ENCODE measurements at regions not wholly inside any gene's neighbourhood (a gene's known extent, or its start where the extent isn't known, plus 50 kb on each side); places are given as distances from the start of the nearest gene placed in this dataset.

DNA sequence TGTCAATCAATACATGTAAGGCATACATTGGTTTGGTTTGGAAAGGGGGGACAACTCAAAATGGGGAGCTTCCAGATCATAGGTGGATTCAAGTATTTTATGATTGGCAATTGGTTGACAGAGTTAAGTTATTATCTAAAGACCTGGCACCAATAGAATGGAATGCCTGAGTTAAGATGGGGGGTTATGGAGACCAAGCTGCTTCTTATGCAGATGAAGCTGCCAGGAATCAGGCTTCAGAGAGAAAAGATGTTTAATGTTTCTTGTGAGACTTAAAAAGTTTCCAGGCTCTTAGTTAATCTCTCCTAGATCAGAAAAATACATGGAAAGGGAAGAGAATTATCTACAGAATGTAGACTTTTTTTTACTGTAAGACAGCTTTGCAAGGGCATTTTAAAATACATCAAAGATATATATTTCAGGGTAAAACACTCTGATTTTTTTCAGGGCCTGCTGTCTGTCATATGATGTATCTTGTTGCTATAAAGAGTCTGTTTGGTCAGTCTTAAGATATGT, 1343.2 kb upstream of the LRRTM1 start:
- H3K36me3 Mint-ChIP-seq = no peaks in the 10 kb centered on the region
- peaks cover 22 to 70% (median 28%) of the 10 kb centered on the region in 6 donors for H3K9me3 Mint-ChIP-seq
- no peak overlapping the region for H3K4me3 Mint-ChIP-seq
- no peak for DNase-seq
- H3K4me1 Mint-ChIP-seq = no peaks in the 10 kb centered on the region
- H3K27me3 Mint-ChIP-seq (ENCODE audit: low read depth in 3 of 3) = no peaks in the 10 kb centered on the region
- no peak overlapping the region for H3K27ac Mint-ChIP-seq

DNA sequence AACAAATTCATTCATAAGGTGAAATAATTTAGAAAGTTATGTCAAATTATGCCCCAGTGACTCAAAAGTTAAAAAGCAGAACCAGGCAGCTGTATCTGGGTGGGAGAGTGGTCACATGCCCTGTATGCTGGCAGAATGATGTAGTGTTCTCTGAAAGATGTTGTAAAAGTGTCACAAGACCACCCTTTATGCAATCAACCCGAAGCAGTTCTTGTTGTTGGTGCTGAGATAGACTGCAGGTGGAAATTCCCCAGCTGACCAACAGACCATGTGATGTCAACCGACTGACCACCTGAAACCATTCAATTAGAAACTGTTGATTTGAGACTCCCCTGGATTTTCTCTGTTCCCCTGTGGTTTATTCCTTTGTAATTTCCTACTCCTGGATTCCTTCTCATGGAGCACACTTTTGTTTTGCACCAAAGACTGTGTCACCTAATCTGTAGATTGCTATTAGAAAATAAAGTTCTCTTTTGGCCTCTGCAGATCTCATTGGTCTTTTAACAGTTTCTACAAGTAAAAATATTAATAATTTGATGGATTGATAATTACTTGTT, 1341.3 kb upstream of the LRRTM1 start:
- H3K4me3 Mint-ChIP-seq = no peak overlapping the region
- H3K36me3 Mint-ChIP-seq = no peaks in the 10 kb centered on the region
- H3K27ac Mint-ChIP-seq = no peak overlapping the region
- H3K9me3 Mint-ChIP-seq = peaks cover 13 to 78% (median 26%) of the 10 kb centered on the region in 6 donors
- DNase-seq = no peak
- H3K4me1 Mint-ChIP-seq = no peaks in the 10 kb centered on the region
- H3K27me3 Mint-ChIP-seq (ENCODE audit: low read depth in 3 of 3) = peaks cover 0 to 2% (median 0%) of the 10 kb centered on the region in 3 donors

DNA sequence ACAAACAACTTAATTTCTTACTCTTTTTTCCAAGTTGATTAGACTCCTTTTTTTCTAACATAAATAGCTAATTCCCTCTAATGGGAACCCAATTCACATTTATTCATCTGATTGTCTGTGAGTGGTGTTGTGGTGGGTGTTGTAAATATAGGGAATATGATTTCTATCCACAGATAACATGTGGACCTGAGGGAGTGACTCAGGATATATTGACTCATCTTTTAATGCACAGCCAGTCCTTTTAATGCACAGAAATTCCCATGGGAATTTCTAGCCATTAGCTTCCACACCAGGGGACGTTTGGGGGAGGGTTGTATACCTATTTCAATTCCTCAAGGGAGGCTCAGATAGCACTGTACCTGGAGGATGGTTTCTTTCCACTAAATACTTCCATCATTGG, 1339.6 kb upstream of the LRRTM1 start:
- Mint-ChIP-seq H3K36me3 (no peaks in the 10 kb centered on the region), H3K27ac (no peak overlapping the region), H3K27me3 (ENCODE audit: low read depth in 3 of 3) (peaks cover 0 to 2% (median 0%) of the 10 kb centered on the region in 3 donors), H3K4me1 (no peaks in the 10 kb centered on the region), H3K9me3 (peaks cover 10 to 70% (median 32%) of the 10 kb centered on the region in 6 donors), H3K4me3 (no peak overlapping the region)
- no peak for DNase-seq

DNA sequence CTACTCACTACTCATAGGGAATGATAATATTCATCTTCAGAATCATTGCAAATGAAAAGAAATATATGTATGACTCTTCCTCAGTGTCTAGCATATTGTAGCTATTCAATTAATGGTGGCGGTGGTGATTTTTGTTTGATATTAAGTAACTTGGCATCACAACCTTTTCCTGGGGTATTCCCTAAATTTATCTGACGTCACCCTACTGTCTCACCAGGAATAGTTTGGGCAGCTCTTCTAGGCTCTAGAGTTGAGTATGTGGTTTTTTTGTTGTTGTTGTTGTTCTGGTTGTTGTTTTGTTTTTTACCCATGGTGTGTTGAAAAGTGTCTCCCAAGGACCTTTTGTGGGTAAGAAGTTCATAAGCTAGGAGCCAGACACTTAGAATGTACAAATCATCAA, 1320.3 kb upstream of the LRRTM1 start:
- no peaks in the 10 kb centered on the region for H3K4me1 Mint-ChIP-seq
- H3K9me3 Mint-ChIP-seq = peaks cover 16 to 66% (median 29%) of the 10 kb centered on the region in 6 donors
- no peak for DNase-seq
- peaks cover 0 to 1% (median 0%) of the 10 kb centered on the region in 3 donors for H3K27me3 Mint-ChIP-seq (ENCODE audit: low read depth in 3 of 3)
- no peak overlapping the region for H3K27ac Mint-ChIP-seq
- no peak overlapping the region for H3K4me3 Mint-ChIP-seq
- H3K36me3 Mint-ChIP-seq = no peaks in the 10 kb centered on the region

DNA sequence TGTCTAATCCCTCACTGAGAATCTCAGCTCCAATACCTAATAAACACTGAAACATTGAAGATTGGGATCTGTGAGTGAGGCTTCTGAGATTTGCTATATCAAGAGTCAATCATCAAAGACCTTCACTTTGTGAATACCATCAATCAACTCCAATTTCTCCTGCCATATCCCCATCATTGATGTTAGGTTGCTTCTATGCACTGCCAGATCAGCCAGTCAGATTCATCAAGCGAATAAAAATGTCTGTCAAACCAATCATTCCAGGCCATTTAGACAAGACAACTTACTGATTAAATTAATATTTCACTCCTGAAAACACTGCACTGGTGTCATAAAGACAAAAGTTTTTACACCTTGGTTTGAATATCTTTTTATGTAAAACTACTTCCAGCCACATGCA, 1295.5 kb upstream of the LRRTM1 start:
- H3K4me3 Mint-ChIP-seq = no peak overlapping the region
- no peaks in the 10 kb centered on the region for H3K27me3 Mint-ChIP-seq (ENCODE audit: low read depth in 3 of 3)
- no peaks in the 10 kb centered on the region for H3K4me1 Mint-ChIP-seq

DNA sequence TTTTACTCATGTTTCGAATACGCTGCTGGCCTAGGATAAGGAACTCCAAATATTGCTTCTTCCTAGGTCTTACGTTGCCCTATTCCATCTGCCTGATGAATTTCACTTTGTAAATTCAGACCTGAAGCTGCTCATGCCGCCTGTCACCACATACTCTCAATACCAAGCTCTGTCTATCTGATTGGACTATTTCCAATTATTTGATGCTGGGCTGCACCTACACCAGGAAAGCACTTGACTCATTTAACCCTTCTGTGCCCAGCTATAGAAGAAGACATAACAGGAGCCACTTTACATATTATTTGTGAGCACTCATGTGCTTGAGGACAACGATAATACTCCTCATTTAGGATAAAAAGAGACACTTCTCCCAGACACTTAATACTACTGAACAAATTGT, 1293.9 kb upstream of the LRRTM1 start:
- Mint-ChIP-seq H3K36me3 (no peaks in the 10 kb centered on the region), H3K4me3 (no peak overlapping the region), H3K4me1 (no peaks in the 10 kb centered on the region), H3K9me3 (peaks cover 3 to 55% (median 19%) of the 10 kb centered on the region in 6 donors), H3K27me3 (ENCODE audit: low read depth in 3 of 3) (no peaks in the 10 kb centered on the region), H3K27ac (no peak overlapping the region)
- DNase-seq = no peak

More for the DNA sequence above, 1295.5 kb upstream of the LRRTM1 start:
- H3K9me3 Mint-ChIP-seq = peaks cover 7 to 47% (median 19%) of the 10 kb centered on the region in 6 donors
- no peak overlapping the region for H3K27ac Mint-ChIP-seq
- H3K36me3 Mint-ChIP-seq = no peaks in the 10 kb centered on the region
- DNase-seq = no peak

DNA sequence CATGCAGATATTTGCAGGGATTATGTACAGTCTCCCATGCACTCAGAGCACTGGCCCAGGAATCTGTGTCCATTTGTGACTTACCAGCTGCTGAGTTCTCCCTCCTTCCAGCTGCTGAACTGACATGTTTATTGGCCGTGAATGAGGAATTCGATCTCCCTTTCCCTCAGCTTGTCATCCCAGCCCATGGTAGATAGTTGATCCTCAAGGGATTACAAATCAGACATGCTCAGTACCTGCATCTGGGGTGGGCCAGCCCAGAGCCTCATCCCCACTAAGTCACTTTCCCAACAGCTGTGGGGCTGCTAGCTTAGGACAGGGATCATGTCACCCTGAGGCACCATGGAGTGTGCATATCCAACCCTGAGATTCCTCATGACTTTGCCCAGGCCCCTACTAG, 1284.9 kb upstream of the LRRTM1 start:
- Mint-ChIP-seq H3K27ac (no peak overlapping the region), H3K4me1 (no peaks in the 10 kb centered on the region), H3K9me3 (peaks cover 7 to 43% (median 16%) of the 10 kb centered on the region in 6 donors), H3K4me3 (no peak overlapping the region), H3K27me3 (ENCODE audit: low read depth in 3 of 3) (no peaks in the 10 kb centered on the region), H3K36me3 (no peaks in the 10 kb centered on the region)
- DNase-seq = no peak

DNA sequence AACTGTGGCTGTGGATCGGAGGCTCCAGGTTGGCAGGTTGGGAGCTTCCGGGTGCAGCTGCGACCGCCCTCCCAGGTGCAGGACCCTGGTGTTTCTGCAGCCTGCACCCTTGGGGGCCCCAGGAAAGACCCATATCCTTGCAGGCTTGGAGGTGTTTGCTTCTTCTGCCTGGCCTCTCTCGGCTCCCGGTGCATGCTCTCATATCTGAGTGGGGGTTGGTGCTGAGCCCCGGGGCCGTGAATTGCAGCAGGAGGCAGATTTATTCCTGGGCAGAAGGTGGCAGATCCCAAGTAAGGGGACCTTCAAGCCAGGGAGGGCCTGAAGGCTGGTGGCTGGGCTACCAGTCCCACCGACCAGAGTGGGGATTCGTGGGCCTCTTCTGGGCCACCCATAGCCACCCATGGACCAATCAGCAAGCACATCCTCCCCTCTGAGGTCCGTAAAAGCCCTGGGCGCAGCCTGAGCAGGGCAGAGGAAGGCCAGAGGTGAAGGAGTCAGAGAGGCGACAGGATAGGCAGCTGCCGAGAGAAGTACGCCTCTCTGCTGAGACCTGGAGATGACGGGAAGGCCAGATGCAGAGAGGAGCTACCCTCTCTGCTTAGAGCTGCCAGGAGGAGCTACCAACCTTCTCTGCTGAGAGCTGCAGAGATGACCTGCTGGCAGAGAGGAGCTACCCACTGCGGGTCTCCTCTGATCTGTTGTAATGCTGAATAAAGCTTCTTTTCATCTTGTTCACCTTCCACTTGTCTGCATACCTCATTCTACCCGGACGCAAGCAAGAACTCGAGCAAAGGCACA, 1279.0 kb upstream of the LRRTM1 start:
- Mint-ChIP-seq H3K4me3 (no peak overlapping the region), H3K27ac (no peak overlapping the region)

DNA sequence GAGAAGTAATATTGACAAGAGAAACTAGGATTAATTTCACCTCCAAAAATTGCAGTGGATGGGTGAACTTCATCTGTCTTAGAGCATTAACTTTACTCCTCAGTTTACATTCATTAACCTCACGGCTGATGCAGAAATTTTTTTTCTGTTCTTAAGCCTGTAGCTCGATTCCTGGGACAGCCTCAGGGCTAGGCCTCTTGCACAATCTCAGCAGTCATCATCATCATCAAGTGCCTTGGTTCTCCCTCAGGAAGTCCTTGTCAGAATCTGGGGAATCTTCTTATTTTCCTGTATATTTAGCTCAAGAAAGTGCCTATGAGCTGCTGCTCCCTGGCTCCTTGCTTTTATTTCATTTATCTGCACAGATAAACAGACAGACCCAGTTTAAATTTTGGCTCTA, 1272.2 kb upstream of the LRRTM1 start:
- Mint-ChIP-seq H3K36me3 (peaks cover 0 to 1% (median under 1%) of the 10 kb centered on the region in 3 donors), H3K9me3 (peaks cover 9 to 58% (median 28%) of the 10 kb centered on the region in 6 donors), H3K27ac (no peak overlapping the region), H3K4me3 (no peak overlapping the region), H3K4me1 (no peaks in the 10 kb centered on the region), H3K27me3 (ENCODE audit: low read depth in 3 of 3) (no peaks in the 10 kb centered on the region)
- DNase-seq = no peak

More for the DNA sequence above, 1279.0 kb upstream of the LRRTM1 start:
- no peak for DNase-seq
- no peaks in the 10 kb centered on the region for H3K27me3 Mint-ChIP-seq (ENCODE audit: low read depth in 3 of 3)
- H3K4me1 Mint-ChIP-seq = no peaks in the 10 kb centered on the region
- H3K36me3 Mint-ChIP-seq = peaks cover 2 to 6% (median 4%) of the 10 kb centered on the region in 3 donors
- H3K9me3 Mint-ChIP-seq = peaks cover 6 to 55% (median 22%) of the 10 kb centered on the region in 6 donors

DNA sequence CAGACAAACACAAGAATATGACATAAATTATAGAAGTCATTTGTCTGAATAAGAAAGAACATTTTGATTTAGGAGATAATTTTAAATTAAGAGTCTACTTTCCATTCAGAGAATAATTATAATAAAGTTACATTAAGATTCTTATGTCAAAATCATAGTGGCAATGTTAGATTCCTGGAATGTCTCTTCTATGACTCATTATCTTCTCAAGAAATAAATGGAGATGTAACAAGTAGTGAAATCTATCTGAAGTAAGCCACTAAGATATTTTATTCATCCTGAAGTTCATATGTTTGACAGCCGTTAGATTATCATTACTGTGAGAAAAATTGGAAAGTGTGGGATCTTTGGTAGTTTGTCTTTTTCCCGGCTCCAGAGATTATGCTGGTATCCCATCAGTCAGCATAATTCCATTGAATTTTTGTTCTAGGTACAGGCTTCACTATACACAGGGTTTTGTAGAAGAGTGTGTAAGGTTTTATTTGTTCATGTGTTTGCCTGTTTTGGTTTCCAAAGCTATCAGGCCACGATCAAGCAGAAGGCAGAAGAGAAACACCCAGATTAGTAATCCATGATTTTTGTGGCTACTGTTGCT, 1246.6 kb upstream of the LRRTM1 start:
- no peaks in the 10 kb centered on the region for H3K4me1 Mint-ChIP-seq
- H3K36me3 Mint-ChIP-seq = peaks cover 0 to 5% (median 0%) of the 10 kb centered on the region in 3 donors
- no peak overlapping the region for H3K4me3 Mint-ChIP-seq
- no peak for DNase-seq
- H3K27me3 Mint-ChIP-seq (ENCODE audit: low read depth in 3 of 3) = peaks cover 0 to 1% (median 0%) of the 10 kb centered on the region in 3 donors
- peaks cover 7 to 37% (median 24%) of the 10 kb centered on the region in 6 donors for H3K9me3 Mint-ChIP-seq
- no peak overlapping the region for H3K27ac Mint-ChIP-seq

DNA sequence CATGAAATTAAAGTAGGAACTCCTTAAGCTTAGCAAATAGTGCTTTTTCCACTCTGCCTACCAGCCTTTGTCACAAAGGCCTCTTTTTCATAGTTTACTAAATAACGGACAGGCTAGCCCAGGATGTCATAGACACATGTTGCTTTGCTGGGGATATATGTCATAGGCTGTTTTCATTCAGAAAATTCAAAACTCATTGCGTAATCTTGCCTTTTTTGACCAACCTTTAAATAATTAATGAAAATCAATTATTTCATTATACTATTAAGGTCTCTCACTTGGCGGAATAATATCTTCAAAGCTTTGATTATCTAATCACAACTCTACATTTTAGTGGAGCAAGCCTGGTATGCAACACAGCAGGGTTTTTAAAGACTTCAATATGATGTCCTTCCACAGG, 1245.7 kb upstream of the LRRTM1 start:
- DNase-seq = no peak
- Mint-ChIP-seq H3K27ac (no peak overlapping the region), H3K36me3 (peaks cover 0 to 5% (median 0%) of the 10 kb centered on the region in 3 donors), H3K9me3 (peaks cover 11 to 44% (median 28%) of the 10 kb centered on the region in 6 donors), H3K4me3 (no peak overlapping the region), H3K27me3 (ENCODE audit: low read depth in 3 of 3) (peaks cover 0 to 1% (median 0%) of the 10 kb centered on the region in 3 donors), H3K4me1 (no peaks in the 10 kb centered on the region)

DNA sequence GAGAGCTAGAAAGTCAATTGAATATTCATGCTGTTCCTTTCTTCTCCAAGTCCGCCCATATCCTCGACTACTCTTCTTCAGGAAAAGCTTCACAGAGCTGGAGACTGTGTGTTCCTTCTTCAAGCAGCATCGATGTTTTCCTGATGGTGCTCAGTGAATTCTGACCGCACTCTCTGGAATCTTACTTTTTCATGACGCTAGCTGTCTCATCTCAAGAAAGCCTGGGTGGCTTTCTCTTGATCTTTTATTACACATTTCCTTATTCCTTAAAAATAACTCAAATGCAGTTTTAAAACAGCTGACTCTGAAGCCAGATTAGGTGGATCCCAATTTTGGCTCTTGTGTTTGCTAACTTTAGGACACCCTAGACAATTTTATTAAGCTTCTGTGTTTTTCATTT, 1245.1 kb upstream of the LRRTM1 start:
- Mint-ChIP-seq H3K4me3 (no peak overlapping the region), H3K4me1 (no peaks in the 10 kb centered on the region)

DNA sequence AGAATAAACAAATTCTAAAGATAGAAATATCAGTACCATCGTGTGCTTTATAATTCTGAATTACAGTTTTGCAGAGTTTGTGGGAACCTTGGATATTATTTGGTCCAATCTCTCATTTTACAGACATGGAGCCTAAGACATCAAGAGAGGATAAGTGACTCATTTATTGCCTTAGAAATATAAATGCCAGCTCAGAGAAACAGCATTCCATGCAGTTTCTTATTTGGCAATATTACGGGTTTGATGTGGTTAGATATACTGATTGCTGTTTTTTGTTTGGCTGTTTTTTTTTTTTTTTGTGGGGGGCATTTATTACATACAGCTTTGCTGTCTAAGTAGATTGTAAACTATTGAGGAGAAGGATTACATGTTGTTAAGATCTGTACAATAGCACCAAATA, 1241.1 kb upstream of the LRRTM1 start:
- Mint-ChIP-seq H3K4me1 (no peaks in the 10 kb centered on the region), H3K9me3 (peaks cover 6 to 44% (median 19%) of the 10 kb centered on the region in 6 donors), H3K36me3 (no peaks in the 10 kb centered on the region), H3K27me3 (ENCODE audit: low read depth in 3 of 3) (no peaks in the 10 kb centered on the region), H3K4me3 (no peak overlapping the region), H3K27ac (no peak overlapping the region)
- DNase-seq = no peak

More for the DNA sequence above, 1245.1 kb upstream of the LRRTM1 start:
- H3K9me3 Mint-ChIP-seq = peaks cover 7 to 39% (median 25%) of the 10 kb centered on the region in 6 donors
- DNase-seq = no peak
- peaks cover 0 to 1% (median 0%) of the 10 kb centered on the region in 3 donors for H3K27me3 Mint-ChIP-seq (ENCODE audit: low read depth in 3 of 3)
- peaks cover 0 to 5% (median 0%) of the 10 kb centered on the region in 3 donors for H3K36me3 Mint-ChIP-seq
- H3K27ac Mint-ChIP-seq = no peak overlapping the region

DNA sequence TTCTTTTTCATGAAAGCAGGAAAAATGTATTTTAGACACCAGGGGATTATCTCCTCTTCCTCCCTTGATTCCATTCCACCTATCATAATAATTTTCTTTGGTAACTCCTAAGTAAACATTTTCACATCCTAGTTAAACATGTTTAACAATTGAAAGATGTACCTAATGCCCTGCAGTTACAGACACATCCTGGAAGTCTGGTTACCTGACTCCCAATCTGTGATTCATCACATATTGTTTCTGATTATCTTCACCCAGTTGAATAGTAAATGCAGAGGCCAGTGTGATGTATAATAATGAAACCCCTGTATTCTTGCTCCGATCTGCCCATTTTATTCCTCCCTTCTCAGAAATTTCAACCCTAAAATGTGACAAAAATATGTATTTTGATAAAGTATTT, 1237.6 kb upstream of the LRRTM1 start:
- H3K4me1 Mint-ChIP-seq = no peaks in the 10 kb centered on the region
- H3K9me3 Mint-ChIP-seq = peaks cover 7 to 38% (median 21%) of the 10 kb centered on the region in 6 donors
- no peaks in the 10 kb centered on the region for H3K27me3 Mint-ChIP-seq (ENCODE audit: low read depth in 3 of 3)
- no peak overlapping the region for H3K4me3 Mint-ChIP-seq
- no peaks in the 10 kb centered on the region for H3K36me3 Mint-ChIP-seq
- no peak for DNase-seq
- no peak overlapping the region for H3K27ac Mint-ChIP-seq
